ENCODE measurements at regions not wholly inside any gene's neighbourhood (a gene's known extent, or its start where the extent isn't known, plus 50 kb on each side); places are given as distances from the start of the nearest gene placed in this dataset.

DNA sequence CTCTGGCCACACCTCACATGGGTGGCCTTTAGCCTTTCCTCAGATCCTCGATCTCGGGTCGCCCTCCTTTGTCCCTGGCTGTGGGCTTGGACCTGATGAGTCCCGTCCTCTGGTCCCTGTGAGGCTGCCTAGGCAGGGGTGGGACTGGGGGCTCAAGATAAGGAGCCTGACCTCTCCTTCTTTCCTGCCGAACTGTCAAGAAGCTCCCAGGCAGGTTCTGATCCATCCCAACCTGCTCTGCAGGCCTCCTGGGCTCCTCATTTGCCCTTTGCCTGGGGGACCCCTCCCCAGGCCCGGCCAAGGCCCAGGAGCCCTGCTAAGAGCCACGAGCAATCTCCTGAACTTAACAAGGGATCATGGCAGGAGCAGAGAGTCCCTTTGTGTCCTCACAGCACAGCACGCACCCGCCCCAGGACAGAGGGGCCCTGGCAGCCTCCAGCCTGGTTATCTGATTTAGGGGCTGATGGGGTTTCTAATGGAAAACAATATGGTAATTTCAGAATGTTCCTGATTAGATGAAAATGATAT, 82.4 kb upstream of the POU3F1 start:
- DNase-seq = no peak

DNA sequence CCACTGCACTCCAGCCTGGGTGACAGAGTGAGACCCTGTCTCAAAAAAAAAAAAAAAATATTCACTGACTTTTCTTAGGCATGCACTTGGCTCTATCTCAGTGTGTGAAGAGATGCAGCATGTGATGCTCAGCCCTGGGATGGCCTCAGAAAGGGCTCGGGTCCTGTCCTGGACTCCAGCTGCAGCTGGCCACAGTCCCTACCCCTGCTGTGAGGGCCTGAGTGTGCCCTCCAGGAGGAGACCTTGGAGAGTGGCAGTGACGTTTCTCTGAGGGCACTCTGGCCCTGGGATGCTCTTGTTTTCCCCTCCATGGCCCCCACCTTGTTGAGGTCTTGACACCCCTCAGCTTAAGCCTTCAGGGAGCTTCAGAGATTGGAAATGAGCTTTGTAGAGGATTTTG, 81.9 kb upstream of the POU3F1 start:
- DNase-seq = no peak

DNA sequence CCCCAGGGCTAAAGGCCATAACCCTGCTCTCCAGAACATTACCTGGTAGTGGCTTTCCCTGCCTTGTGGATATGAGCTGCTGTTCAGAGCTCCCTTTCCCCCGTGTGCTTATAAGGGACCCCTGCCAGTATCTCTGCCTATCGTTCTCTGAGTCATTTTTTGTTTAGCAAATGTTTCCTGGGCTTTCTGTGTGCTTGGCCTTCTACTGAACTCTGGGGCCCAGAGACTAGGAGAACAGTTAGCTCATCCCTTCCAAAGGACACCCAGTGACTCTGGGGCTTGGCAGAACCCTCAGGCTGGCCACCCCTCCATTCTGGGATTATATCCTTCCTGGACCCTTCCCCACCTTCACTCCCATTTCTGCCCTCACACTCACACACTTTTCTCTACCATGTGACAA, 80.8 kb upstream of the POU3F1 start:
- DNase-seq = no peak

DNA sequence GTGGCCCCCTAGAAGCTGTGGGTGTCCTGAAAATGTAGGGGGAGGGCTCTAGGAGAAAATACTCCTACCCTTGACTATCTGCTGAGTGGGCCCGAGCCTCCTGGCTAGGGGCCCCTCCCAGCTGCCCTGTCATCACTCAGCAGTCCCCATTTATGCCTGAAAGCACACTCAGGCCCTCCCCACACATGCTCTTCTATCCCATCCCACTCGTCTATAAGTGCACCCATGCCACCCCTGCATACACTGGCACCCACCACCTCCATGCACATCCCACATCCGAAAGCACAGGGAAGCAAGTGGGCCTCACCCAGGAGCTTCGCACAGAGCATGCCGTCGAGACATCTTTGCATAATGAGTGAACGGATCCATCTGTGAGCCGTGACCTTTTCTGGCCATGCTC, 80.4 kb upstream of the POU3F1 start:
- DNase-seq = no peak

DNA sequence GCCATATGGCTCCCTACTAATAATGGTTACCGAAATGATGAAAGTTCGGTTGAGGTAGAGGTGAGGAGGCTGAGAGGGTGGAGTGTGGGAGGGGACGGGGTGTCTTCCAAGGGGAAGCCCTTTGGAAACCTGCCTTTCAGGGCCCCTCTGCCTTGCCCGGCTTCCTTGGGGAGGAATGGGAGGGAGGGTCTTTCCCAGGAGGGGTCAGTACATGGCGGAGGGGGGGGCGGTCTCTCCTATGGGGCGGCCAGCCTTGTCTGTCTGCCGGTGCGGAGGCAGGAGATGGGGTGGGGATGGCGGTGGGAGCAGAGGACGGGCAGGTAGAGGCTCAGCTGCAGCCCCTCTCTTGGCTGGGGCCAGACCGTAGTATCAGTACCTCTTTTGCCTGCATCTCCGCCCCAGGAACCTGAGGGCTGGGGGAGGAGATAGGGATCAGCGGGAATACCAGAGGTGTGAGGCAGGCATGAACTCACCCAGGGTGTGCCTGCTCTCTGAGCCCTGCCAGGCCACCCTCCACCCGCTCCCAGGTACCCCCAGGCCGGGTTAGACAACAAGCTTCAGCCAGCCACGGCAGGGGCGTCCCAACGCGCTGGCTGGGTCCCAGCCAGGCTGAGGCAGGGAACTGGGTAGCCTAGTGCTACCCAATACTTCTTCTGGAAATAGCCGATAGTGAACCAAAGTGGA, 79.4 kb upstream of the POU3F1 start:
- no peak for DNase-seq

DNA sequence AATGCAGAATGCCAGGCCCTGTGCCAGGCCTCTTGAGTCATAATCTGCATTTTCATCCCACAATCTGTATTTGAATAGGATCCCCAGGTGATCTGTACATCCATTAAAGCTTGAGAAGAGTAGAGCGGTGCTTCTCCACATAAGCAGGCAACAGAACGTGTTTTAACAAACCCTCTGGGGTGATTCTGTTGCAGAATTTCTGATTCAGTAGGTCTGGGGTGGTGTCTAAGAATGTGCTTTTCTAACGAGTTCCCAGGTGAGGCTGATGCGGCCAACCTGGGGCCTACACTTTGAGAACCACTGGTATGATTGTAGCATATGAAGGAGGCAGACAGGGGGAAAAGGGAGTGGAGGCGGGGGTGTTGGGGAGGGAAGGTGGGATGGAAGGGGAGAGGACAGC, 78.4 kb upstream of the POU3F1 start:
- DNase-seq = no peak

DNA sequence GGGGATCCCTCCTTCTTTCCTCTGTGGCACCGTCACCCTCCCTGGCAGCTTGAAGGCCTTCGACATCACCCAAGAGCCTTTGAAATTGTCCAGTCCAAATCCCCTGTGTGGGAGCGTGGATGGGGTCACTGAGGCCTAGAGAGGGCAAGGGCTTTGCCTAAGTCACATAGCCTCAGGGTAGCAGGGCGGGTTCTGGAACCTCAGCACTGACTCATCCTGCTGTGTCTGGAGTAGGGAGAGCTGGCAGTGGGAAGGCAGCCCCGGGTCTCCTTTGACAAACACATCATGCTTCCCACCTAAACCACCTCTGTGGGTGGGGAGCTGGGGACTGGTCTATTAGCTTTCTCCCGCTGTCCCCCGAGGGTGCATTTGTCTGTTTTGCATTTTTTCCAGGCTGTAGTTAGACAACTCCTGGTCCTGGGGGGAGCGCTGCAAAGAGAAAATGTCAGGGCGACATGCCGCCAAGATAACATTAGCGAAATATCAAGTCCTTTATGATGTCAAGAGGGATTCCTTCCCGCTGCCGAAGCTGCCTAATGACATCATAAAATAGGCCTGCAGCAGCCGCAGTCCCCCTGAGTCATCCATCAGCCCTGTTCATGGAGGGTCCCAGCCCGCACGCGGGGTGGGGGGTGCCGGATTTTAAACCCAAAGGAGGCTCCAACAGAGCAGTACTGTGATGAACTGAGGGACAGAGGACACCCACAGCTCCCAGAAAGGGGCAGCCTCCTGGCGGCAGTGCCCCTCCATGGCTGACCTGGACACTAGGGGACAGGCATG, 77.0 kb upstream of the POU3F1 start:
- no peak for DNase-seq

DNA sequence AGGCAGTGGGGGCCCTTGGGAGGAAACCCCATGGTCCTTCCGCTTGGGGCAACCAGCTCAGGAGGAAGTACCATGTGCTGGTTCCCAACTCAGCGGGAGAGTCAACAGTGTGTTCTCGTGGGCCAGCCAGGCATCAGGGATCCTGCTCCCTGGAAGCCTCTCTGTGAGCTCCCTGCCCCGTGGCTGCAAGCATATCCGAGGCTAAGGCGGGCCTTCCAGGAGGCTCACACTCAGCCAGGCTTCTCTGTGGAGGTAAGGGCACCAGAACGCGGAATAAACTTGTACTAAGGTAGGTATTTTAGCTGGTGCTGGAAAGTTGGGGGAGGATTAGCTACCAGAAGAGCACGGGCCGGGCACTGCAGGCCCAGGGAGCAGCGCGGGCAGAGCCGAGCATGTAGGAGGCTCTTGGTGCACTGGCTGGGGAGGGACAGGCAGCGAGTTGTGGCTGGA, 74.7 kb upstream of the POU3F1 start:
- no peak for DNase-seq

DNA sequence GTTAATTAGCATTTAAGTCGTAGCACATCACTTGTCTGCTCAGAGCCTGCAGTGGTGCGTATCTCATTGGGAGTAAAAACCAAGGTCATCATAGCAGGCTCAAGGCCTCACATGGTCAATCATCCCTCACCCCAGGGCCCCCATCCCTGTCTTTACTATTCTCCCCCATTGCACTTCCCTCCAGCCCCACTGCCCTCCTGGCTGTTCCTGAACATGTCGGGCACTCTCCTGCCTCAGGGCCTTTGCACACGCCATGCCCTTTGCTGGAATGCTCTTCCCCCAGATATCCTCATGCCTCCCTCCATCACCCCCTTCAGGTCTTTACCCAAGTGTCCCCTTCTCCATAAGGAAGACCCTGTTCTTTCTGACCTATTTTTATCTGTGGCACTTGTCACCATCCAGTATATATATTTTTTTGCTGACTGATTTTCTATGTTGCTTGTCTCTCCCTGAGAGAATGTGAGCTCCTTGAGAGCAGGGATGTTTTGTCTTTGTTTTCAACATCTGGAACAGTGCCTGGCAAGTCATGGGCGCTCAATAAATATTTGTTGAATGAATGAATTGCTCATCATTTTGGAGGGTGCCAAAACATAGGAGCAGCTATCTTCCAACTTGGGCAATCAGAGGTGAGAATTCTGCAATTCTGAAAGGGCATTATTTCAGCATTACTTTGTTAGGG, 74.1 kb upstream of the POU3F1 start:
- DNase-seq = no peak

DNA sequence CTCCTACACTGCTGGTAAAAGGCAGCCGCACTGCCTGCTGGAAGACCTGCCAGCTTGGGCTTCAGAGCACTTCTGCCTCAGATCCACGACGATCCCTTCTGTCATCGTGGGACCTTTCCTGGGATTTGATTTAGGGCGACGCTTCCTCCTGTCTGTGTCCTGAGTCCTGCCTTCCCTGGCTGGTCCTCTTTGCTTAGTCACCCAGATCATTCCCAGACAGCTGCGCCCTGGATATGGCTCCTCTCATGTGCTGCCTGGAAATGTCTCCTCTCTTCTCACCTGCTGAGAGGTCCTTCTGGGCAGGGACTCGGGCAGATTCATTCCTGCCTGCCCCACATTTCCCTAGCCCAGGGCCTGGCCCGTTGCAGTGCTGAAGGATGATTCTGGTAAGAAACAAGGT, 72.4 kb upstream of the POU3F1 start:
- no peak for DNase-seq

DNA sequence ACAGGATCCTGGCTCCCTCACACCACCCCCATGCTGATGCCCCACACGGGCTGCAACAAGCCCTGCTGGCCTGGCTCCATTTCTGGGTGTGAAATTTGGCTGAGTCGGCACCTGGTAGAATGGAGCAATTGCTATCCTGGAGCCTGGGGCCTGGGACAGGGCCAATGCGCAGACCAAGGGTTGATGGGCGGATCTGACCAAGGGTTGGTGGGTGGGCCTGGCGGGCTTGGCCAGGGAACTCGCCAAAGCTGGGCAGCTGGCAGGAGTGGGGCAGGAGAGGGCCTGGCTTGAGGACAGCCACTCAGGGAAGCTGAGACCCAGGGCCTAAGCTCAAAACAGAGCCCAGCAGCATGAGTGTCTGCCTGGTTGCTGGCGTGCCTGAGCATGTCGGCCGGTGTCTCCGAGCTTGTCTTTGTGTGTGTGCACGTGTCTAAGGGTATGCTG, 70.9 kb upstream of the POU3F1 start:
- peak in 5 of 14 donors; percentile 9 to 52 (median 51) for DNase-seq

DNA sequence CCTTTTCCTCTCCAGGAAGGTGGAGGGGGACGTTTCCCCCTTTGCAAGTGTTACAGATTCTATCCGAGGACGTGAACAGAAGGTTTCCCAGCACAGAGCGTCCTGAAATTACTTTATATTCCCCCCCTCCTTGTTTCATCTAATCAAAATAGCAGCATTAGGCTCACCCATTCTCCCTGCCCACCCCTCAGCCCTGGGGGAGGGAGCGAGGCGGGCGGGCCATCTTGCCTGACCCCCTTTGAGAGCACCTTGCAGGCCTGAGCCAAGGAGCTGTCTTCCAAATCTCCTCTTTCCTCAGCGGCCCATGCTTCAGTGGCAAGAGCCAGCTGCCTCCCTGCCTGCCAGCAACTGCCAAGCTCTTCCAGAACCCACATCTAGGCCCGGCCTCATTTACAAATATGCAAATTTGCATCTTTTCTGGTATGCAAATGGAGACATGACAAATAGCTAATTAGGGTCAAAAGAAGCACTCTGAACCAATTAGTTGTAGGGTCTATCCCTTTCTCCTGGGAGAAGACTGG, 69.1 kb upstream of the POU3F1 start:
- peak in 4 of 14 donors; percentile 9 to 58 (median 10) for DNase-seq

DNA sequence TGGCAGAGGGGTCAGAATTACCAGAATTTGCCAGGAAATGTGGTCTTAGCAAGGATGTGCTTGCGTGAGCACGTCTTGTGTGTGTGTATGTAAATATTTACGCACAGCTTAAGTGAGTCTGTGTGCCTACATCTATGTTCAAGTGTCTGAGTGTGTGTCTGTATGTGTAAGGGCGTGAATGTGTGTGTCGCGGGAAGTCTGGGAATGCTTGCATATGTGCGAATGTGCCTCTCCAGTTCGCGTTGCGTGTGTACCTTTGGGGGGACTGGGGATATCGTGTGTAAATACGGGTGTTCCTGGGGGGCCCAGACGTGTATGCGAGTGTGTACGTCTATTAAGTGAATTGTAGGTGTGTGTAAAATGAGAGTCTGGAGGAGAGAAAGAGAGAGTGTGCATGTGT, 68.6 kb upstream of the POU3F1 start:
- no peak for DNase-seq

DNA sequence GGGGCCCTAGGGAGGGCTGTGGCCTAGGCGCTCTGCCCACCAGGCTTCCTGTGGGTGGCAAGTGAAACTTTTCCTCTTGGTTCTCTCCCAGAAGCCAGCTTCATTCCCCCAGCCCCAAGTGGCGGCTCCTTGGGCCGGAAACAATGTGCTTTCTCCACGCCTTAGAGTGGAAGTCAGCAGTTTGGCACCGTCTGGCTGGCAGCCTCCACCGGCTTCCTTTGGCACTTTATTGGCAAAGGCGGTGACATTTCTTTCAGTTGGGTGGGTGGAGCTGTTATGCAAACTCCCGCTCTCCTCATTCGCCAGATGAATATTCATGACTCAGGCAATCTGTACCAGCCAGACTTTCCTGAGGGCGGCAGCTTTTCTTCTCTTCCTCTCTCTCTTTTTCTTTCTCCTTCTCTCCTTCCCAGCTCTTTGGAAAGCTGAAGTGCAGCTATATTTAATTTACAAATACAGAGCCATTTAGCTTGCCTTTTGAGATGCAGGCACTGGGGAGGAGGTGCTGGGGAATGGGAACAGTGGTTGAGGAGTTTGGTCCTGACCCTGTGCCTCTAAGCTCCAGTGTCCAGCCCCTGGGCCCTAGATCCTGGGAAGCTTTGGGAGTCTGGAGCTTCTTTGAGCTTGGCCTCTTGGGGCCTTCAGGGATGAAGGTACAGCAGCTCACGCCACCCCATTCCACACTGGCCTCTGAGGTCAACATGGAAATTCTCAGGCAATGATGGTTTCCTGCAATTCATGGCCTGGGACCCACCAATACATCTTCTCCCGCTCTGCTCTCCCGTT, 67.8 kb upstream of the POU3F1 start:
- DNase-seq = peak in 8 of 14 donors; percentile 2 to 72 (median 34)

DNA sequence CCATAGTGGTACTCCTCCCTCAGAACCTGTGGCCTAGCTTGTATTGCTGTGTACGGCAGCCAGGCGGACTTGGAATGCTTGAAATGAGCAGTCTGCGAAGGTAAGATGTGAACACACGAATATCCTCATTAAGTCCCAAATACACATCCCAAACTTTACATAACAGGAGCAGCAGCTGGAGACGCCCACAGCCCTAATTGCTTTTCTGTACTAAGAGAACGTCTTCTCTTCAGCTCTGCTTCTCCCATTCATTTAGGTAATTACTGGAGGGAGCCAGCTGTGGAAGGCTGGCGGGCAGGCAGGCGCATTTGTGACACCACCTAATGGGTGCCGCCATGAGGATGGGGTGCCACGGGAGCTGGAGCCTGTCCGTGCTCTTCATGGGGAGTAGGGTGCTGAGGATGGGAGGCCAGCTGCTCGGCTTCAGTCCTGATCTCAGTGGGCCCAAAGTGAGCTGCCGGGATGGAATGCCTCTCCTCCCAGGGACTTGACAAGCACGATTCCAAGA, 66.6 kb upstream of the POU3F1 start:
- no peak for DNase-seq

DNA sequence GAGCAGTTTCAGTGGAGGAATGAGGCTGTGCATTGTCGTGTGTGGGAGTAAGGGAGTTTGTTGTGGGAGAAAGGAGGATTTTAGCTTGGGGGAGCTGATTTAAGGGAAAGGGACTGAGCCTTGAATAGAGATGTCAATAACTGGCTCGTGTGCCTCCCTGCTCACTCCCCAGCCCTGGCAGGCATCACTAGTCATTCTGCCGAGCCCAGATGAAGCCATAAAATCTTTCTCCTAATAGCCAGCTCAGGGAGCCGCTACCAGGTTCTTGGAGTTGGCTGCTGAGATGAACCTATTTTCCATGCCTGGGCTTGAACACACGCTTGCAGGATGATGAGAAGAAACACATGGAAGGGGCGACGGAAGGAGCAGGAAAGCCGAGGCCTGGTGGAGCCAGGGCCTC, 65.0 kb upstream of the POU3F1 start:
- DNase-seq = no peak

DNA sequence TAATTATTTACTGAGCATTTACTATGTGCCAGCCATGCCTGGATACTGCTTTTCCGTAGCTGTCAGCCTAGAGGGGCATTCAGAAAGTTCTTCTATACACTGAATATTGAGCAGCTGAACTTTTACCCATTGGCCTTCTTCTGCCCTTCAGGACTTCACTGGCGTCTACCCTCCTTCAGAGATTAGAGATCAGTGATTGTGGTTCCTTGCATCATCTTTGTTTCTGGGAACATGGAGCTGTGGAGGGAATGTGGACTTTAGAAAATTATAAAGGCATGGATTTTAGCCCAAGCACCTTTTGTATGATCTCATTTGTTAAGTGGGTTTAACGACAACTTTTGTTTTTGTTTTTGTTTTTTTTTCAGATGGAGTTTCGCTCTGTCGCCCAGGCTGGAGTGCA, 58.7 kb upstream of the POU3F1 start:
- DNase-seq = no peak

DNA sequence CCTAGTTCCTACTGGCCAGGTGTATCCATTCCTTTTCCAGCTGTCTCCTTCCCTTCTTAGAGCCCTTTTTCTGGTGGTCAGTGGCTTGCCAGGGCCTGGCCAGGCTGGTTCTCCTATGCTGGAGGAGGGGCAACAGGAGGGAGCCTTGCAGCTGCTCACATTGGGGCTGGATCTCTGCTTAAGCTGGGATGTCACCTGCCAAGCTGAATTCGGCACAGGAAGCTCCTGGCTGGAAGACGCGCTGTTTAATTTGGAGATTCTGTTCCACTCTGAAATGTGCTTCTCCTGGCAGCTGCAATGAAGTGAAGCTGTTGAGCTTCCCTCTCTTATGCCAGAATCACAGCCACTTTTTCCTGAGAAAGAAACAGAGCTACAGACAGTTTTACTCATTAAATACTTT, 56.0 kb upstream of the POU3F1 start:
- no peak for DNase-seq

DNA sequence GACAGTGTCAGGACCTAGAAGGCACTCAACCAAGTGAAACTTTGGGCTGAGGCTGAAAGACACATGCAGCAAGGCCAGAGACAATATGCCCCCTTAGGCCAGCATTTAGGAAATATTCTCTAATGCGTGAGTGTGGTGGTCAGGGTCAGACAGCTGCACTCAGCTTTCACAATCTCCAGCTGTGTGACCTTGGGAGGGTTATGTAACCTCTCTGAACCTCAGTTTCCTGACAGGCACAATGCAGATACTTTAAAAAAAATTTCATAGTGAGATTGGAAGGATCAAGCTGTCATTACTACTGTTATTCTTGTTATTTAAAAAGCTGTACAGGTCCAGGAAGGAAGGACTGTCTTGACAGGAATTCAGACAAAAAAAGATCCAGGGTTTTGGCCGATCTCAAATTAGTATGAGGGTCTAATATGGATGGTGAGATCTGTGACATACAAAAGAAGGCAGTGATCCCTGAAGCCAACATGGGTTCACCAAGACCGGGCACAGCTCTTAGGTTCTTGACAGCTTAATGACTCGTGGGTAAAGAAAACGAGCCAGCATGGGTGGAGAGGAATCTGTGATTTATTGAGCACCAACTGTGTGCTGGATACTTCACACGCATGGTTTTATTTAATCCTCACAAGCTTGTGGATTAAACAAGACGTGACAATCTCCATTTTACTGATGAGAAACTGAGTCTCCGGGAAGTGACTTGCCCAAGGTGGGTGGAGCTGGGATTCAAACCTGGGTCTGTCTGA, 54.6 kb upstream of the POU3F1 start:
- DNase-seq = no peak

DNA sequence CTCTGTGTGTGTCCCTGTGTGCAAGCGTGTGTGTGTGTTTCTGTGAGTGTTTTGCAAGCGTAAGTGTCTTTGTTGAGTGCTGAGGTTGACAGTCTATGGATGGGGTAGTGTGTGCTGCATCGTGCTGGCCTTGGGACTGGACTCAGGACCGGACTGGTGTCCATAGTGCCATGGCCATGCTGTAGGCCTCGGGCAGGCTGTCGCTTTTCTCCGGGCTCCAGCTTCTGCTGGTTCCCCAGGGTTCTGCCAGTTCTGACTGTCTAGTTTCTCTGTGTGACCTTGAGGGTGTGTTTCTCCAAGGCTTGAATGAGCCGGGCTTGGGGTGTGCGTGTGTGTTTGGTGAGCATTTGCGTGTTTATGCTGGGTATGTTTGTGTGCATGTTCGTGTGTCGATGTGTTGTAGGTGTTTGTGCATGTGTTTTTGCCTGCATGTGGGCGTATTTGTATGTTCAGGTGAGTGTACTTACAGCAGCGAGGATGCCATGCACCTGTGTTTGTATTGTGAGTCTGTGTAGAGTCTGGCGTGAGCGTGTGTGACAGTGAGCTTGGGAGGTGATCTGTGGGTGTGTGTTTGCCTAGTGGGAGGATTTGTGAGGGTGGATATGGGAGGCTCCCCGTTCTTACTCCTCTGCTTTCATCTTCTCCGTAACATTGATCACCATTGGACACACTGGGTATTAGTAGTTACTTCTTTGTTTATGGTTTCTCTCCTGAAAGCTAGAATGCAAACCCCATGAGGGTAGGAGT, 51.7 kb upstream of the POU3F1 start:
- DNase-seq = no peak

All from C1 segment of cervical spinal cord (tissue), 14 donors.